Panc1 (cell line): ENCODE measurements at regions not wholly inside any gene's neighbourhood (a gene's known extent, or its start where the extent isn't known, plus 50 kb on each side); places are given as distances from the start of the nearest gene placed in this dataset.

Experiments
- CTCF ChIP-seq: fragments of 450-650 bp; IDR thresholded peaks from 2 replicates; pipeline ENCODE4 v1.5.1; 2017; ENCODE audit warnings: mild to moderate bottlenecking
- POLR2AphosphoS5 ChIP-seq: IDR thresholded peaks from 2 replicates; pipeline ENCODE4 v1.6.1; 2012; ENCODE audit warnings: mild to moderate bottlenecking, low read depth, low read length, moderate library complexity
- REST ChIP-seq, 2 experiments: IDR thresholded peaks; 2 replicates each; pipeline ENCODE4 v1.6.1; 2011 to 2012; ENCODE audit warnings: low read depth in 2 of 2, control low read depth in 1 of 2, low read length in 1 of 2, mild to moderate bottlenecking in 1 of 2, moderate library complexity in 1 of 2; ENCODE audit not compliant: insufficient read depth in 1 of 2

GRCh38 chr6:53999088-53999755, 112.0 kb upstream of the MLIP start:
- no peak for TF ChIP-seq CTCF
- TF ChIP-seq REST (IDR thresholded peaks at IDR 0.05; ENCODE audit: insufficient read depth in 1 of 2, low read depth in 2 of 2, low read length in 1 of 2): no peak
- no peak for TF ChIP-seq POLR2AphosphoS5
